Type B pancreatic cell (in vitro differentiated cells): ENCODE measurements at regions not wholly inside any gene's neighbourhood (a gene's known extent, or its start where the extent isn't known, plus 50 kb on each side); places are given as distances from the start of the nearest gene placed in this dataset.

Source experiments
- DNase-seq: peaks from one replicate; pipeline ENCODE4 v3.0.0; 2021; ENCODE audit warnings: mixed read lengths; ENCODE audit not compliant: unreplicated experiment; ENCODE audit errors: extremely low spot score
- H3K27ac Mint-ChIP-seq: 2 replicates; pipeline ENCODE4 v1.8.0; 2021; ENCODE audit warnings: mild to moderate bottlenecking, mixed read lengths
- H3K27me3 Mint-ChIP-seq: 2 replicates; pipeline ENCODE4 v1.8.0; 2021; ENCODE audit warnings: mixed read lengths
- H3K36me3 Mint-ChIP-seq: 2 replicates; pipeline ENCODE4 v1.8.0; 2021; ENCODE audit warnings: mixed read lengths
- H3K4me1 Mint-ChIP-seq: one replicate; pipeline ENCODE4 v1.8.0; 2021; ENCODE audit warnings: mixed read lengths; ENCODE audit not compliant: unreplicated experiment
- H3K4me3 Mint-ChIP-seq: 2 replicates; pipeline ENCODE4 v1.8.0; 2021; ENCODE audit warnings: mild to moderate bottlenecking, mixed read lengths
- H3K9me3 Mint-ChIP-seq: 2 replicates; pipeline ENCODE4 v1.8.0; 2021; ENCODE audit warnings: mixed read lengths
- TF ChIP-seq, protein P1 (sequence below): fragments of 200-600 bp; sonication (generic); conservative IDR thresholded peaks from 2 replicates; pipeline ENCODE4 v1.5.0; 2021; ENCODE audit warnings: antibody characterized with exemption, mild to moderate bottlenecking

DNA sequence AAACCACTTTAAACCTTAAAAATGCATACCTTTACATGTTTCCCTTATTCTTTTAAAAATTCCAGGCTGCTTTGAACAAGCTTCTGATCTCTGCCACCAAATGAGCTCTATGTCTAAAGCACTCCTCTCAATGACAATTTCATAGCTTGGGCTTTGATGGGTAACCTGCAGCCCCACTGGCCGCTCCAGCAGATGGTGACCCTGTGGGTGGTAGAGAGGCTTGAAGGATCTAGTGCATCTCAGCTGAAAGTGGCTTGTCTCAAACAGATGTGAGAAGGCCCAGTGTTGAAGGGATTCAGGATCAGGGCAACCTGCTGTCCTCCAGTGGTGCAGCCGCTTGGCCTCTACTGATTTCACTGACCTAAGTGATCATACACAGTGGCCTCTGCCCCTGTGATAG is 84.7 kb upstream of the IRF2BP2 start:
- H3K4me3 Mint-ChIP-seq: no peak overlapping the region
- no peak overlapping the region for H3K27ac Mint-ChIP-seq
- H3K4me1 Mint-ChIP-seq: peaks cover 7% of the 10 kb centered on the region
- H3K27me3 Mint-ChIP-seq: no peaks in the 10 kb centered on the region
- no peak for DNase-seq
- TF ChIP-seq, protein P1, sequence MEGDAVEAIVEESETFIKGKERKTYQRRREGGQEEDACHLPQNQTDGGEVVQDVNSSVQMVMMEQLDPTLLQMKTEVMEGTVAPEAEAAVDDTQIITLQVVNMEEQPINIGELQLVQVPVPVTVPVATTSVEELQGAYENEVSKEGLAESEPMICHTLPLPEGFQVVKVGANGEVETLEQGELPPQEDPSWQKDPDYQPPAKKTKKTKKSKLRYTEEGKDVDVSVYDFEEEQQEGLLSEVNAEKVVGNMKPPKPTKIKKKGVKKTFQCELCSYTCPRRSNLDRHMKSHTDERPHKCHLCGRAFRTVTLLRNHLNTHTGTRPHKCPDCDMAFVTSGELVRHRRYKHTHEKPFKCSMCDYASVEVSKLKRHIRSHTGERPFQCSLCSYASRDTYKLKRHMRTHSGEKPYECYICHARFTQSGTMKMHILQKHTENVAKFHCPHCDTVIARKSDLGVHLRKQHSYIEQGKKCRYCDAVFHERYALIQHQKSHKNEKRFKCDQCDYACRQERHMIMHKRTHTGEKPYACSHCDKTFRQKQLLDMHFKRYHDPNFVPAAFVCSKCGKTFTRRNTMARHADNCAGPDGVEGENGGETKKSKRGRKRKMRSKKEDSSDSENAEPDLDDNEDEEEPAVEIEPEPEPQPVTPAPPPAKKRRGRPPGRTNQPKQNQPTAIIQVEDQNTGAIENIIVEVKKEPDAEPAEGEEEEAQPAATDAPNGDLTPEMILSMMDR: no peak
- no peaks in the 10 kb centered on the region for H3K36me3 Mint-ChIP-seq
- no peaks in the 10 kb centered on the region for H3K9me3 Mint-ChIP-seq

DNA sequence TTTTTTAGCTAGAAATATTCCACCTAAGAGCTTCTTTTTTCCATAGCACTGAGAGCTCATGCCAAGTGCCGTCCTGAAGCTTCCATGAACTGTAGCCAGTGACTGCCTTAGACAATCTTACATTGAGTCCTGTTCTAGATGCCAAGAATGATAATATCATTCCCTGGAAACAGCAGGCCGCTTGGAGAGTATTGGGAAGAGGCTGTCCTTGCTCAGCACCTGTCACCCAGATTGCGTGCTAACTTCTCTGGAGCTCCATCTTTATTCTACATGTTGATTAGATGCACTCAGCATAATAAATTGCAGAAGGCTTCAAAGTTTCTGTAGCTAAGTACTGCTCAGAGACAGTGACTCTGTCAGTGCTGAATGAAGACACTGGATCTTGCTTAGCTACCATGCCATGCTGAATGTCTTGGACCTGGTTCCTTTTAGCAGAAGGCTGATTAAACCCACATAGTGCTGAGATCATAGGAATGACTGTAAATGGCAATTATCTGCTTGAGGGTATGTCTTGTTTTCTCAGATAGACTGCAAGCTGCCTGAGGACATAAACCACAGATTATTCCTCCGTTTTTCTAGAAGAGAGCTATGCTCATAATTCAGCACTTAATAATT is 83.1 kb upstream of the IRF2BP2 start:
- TF ChIP-seq, protein P1: no peak
- no peaks in the 10 kb centered on the region for H3K27me3 Mint-ChIP-seq
- peaks cover 3% of the 10 kb centered on the region for H3K4me1 Mint-ChIP-seq
- no peak overlapping the region for H3K27ac Mint-ChIP-seq
- no peak for DNase-seq
- no peak overlapping the region for H3K4me3 Mint-ChIP-seq
- H3K36me3 Mint-ChIP-seq: no peaks in the 10 kb centered on the region
- H3K9me3 Mint-ChIP-seq: no peaks in the 10 kb centered on the region

DNA sequence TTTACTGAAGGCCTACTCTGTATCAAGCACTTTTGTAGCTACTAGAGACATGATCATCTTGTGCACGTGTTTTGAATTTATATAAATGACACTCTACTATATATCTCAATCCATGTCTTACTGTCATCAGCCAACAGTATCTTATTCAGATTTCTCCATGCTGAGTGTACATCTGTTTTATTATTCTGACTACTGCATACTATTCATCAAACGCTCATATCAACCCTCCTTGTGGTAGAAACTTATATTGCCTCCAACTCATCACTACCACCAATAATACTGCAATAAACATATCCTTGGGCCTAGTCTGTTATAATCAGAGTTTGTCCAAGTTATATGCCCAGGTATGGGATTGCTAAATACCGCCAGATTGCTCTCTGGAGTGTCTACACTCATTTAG is 81.6 kb upstream of the IRF2BP2 start:
- Mint-ChIP-seq H3K27me3 (no peaks in the 10 kb centered on the region), H3K27ac (no peak overlapping the region), H3K36me3 (no peaks in the 10 kb centered on the region)

DNA sequence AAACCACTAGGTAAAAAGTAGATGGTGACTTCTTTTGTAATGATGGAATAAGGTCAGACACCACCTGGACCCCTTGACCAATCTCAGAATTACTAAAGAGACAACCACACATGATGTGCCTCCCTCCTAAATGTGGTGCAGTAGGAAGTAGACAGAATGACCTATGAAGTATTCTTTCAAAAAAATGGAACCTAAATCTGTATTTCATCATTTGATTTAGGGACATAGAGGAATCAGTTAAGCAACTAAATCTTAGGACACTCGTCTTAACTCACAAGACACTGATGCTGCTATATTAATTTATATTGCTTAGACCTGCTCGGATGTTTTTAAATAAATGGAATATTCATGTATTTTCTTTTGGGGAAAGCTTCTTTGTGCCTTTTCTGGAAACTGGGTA is 80.9 kb upstream of the IRF2BP2 start:
- no peaks in the 10 kb centered on the region for H3K9me3 Mint-ChIP-seq
- no peak overlapping the region for H3K27ac Mint-ChIP-seq
- H3K4me1 Mint-ChIP-seq: no peaks in the 10 kb centered on the region
- H3K36me3 Mint-ChIP-seq: no peaks in the 10 kb centered on the region
- H3K4me3 Mint-ChIP-seq: no peak overlapping the region
- DNase-seq: no peak
- H3K27me3 Mint-ChIP-seq: no peaks in the 10 kb centered on the region
- TF ChIP-seq, protein P1: no peak

More for the DNA sequence above, 81.6 kb upstream of the IRF2BP2 start:
- H3K4me1 Mint-ChIP-seq: no peaks in the 10 kb centered on the region
- no peak for DNase-seq
- no peaks in the 10 kb centered on the region for H3K9me3 Mint-ChIP-seq
- H3K4me3 Mint-ChIP-seq: no peak overlapping the region
- TF ChIP-seq, protein P1: peak; percentile 53

DNA sequence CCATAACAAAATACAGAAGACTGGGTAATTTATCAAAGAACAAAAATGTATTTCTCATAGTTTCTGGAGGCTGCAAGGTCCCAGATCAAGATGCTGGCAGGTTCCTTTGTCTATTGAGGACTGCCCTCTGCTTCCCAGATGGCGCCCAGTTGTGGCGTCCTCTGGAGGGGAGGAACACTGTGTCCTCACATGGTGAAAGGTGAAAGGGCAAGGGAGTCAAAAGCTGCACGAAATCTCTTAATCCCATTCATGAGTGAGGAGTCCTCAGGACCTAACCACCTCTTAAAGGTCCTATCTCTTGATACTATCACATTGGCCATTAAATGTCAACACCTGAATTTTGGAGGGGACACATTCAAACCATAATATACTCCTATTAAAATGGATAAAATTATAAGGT is 79.3 kb upstream of the IRF2BP2 start:
- Mint-ChIP-seq H3K9me3 (no peaks in the 10 kb centered on the region), H3K27me3 (no peaks in the 10 kb centered on the region), H3K36me3 (no peaks in the 10 kb centered on the region), H3K4me1 (no peaks in the 10 kb centered on the region), H3K27ac (no peak overlapping the region), H3K4me3 (no peak overlapping the region)
- TF ChIP-seq, protein P1: no peak
- no peak for DNase-seq

DNA sequence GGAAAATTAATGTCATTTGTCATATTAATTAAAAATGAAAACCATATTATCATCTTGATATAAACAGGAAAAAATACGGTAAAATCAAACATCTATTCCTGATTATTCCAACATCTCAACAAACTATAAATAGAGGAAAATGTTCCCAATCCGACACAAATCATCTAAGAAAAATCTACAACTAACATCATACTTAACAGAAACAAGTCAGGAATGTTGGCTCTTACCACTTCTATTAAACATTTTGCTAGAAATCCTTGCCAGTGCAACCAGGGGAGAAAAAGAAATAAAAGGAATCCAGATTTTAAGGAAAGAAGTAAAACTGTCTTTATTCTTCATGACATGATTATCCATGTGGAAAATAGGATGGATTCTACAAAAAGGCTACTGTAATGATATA is 77.0 kb upstream of the IRF2BP2 start:
- H3K27me3 Mint-ChIP-seq: no peaks in the 10 kb centered on the region
- H3K4me3 Mint-ChIP-seq: no peak overlapping the region
- H3K27ac Mint-ChIP-seq: no peak overlapping the region
- H3K4me1 Mint-ChIP-seq: no peaks in the 10 kb centered on the region
- TF ChIP-seq, protein P1: no peak
- H3K36me3 Mint-ChIP-seq: no peaks in the 10 kb centered on the region
- H3K9me3 Mint-ChIP-seq: no peaks in the 10 kb centered on the region
- DNase-seq: no peak
